ENCODE measurements at regions not wholly inside any gene's neighbourhood (a gene's known extent, or its start where the extent isn't known, plus 50 kb on each side); places are given as distances from the start of the nearest gene placed in this dataset.
"Not testable (repeated sequence)": the region's sequence is repeated elsewhere in the genome, so short reads cannot be mapped to it uniquely, and the experiment has no call there.

GRCh38 chr22:35158336-35158735 lies 92.4 kb downstream of the ISX start:
- H3K4me1 ChIP-seq (ENCODE audit: control insufficient read depth, extremely low read depth, insufficient read depth, low read length): no peaks in the 10 kb centered on the region
- H3K27me3 ChIP-seq (ENCODE audit: control insufficient read depth, insufficient read depth, low read length): no peaks in the 10 kb centered on the region
- H3K4me2 ChIP-seq (ENCODE audit: extremely low read depth, insufficient read depth, low read length): no peak overlapping the region
- DNase-seq (ENCODE audit: low read depth in 2 of 2): no peak
- H3K79me2 ChIP-seq (ENCODE audit: control insufficient read depth, insufficient read depth, low read length): no peaks in the 10 kb centered on the region
- no peak overlapping the region for H3K4me3 ChIP-seq (replicated peaks in 1 of 4; ENCODE audit: control extremely low read depth in 1 of 4, insufficient read depth in 1 of 4, low read depth in 3 of 4, low read length in 4 of 4)
- H3K9me3 ChIP-seq (ENCODE audit: control insufficient read depth, insufficient read depth, low read depth, low read length): no peaks in the 10 kb centered on the region
- no peak for TF ChIP-seq EZH2 (IDR thresholded peaks at IDR 0.05; ENCODE audit: low read length, missing control alignments)
- TF ChIP-seq, protein P1, sequence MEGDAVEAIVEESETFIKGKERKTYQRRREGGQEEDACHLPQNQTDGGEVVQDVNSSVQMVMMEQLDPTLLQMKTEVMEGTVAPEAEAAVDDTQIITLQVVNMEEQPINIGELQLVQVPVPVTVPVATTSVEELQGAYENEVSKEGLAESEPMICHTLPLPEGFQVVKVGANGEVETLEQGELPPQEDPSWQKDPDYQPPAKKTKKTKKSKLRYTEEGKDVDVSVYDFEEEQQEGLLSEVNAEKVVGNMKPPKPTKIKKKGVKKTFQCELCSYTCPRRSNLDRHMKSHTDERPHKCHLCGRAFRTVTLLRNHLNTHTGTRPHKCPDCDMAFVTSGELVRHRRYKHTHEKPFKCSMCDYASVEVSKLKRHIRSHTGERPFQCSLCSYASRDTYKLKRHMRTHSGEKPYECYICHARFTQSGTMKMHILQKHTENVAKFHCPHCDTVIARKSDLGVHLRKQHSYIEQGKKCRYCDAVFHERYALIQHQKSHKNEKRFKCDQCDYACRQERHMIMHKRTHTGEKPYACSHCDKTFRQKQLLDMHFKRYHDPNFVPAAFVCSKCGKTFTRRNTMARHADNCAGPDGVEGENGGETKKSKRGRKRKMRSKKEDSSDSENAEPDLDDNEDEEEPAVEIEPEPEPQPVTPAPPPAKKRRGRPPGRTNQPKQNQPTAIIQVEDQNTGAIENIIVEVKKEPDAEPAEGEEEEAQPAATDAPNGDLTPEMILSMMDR (conservative IDR thresholded peaks at IDR 0.05 in 1 of 2, IDR thresholded peaks at IDR 0.05 in 1 of 2; ENCODE audit: low read depth in 1 of 2, low read length in 2 of 2): no peak
- H3K36me3 ChIP-seq (ENCODE audit: control insufficient read depth, insufficient read depth, low read length): no peaks in the 10 kb centered on the region
- H4K20me1 ChIP-seq (ENCODE audit: control insufficient read depth, extremely low read depth, insufficient read depth, low read length): no peaks in the 10 kb centered on the region
- H3K27ac ChIP-seq (ENCODE audit: insufficient read depth, low read length): no peak overlapping the region
- H2AFZ ChIP-seq (ENCODE audit: low read length): no peak overlapping the region
- no peak overlapping the region for H3K9ac ChIP-seq (ENCODE audit: insufficient read depth, low read length)

DNA sequence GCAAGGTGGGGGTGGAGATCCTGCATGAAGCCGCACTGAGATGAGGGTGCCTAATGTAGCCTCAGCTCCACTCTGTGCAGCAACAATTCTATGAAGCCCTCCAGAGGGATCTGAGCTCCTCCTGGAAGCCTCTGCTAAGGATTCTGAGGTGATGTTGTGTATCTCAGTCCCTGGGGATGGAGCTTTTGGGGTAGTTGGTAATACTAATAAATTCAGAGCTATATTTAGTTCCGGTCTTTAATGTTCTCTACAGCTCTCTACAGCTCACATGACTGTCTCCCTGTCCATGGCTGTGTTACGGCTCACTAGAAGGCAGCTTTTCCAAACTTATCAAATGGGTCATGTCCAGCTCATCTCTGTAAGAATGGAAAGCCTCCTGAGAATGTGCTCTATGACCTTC lies 93.4 kb downstream of the ISX start:
- Histone ChIP-seq H4K20me1 (ENCODE audit: control insufficient read depth, extremely low read depth, insufficient read depth, low read length) (no peaks in the 10 kb centered on the region), H3K27ac (ENCODE audit: insufficient read depth, low read length) (no peak overlapping the region), H2AFZ (ENCODE audit: low read length) (no peak overlapping the region), H3K9ac (ENCODE audit: insufficient read depth, low read length) (no peak overlapping the region), H3K79me2 (ENCODE audit: control insufficient read depth, insufficient read depth, low read length) (no peaks in the 10 kb centered on the region), H3K4me3 (replicated peaks in 1 of 4; ENCODE audit: control extremely low read depth in 1 of 4, insufficient read depth in 1 of 4, low read depth in 3 of 4, low read length in 4 of 4) (no peak overlapping the region), H3K27me3 (ENCODE audit: control insufficient read depth, insufficient read depth, low read length) (no peaks in the 10 kb centered on the region), H3K9me3 (ENCODE audit: control insufficient read depth, insufficient read depth, low read depth, low read length) (no peaks in the 10 kb centered on the region), H3K36me3 (ENCODE audit: control insufficient read depth, insufficient read depth, low read length) (no peaks in the 10 kb centered on the region), H3K4me1 (ENCODE audit: control insufficient read depth, extremely low read depth, insufficient read depth, low read length) (no peaks in the 10 kb centered on the region), H3K4me2 (ENCODE audit: extremely low read depth, insufficient read depth, low read length) (no peak overlapping the region)
- TF ChIP-seq, protein P1 (conservative IDR thresholded peaks at IDR 0.05 in 1 of 2, IDR thresholded peaks at IDR 0.05 in 1 of 2; ENCODE audit: low read depth in 1 of 2, low read length in 2 of 2): no peak
- no peak for TF ChIP-seq EZH2 (IDR thresholded peaks at IDR 0.05; ENCODE audit: low read length, missing control alignments)
- DNase-seq (ENCODE audit: low read depth in 2 of 2): no peak

- no peaks in the 10 kb centered on the region for H3K4me1 ChIP-seq (ENCODE audit: control insufficient read depth, extremely low read depth, insufficient read depth, low read length)
- H3K9me3 ChIP-seq (ENCODE audit: control insufficient read depth, insufficient read depth, low read depth, low read length): no peaks in the 10 kb centered on the region
- no peaks in the 10 kb centered on the region for H4K20me1 ChIP-seq (ENCODE audit: control insufficient read depth, extremely low read depth, insufficient read depth, low read length)
- H3K27me3 ChIP-seq (ENCODE audit: control insufficient read depth, insufficient read depth, low read length): no peaks in the 10 kb centered on the region
- no peaks in the 10 kb centered on the region for H3K79me2 ChIP-seq (ENCODE audit: control insufficient read depth, insufficient read depth, low read length)
- H3K9ac ChIP-seq (ENCODE audit: insufficient read depth, low read length): no peak overlapping the region
- TF ChIP-seq, protein P1 (conservative IDR thresholded peaks at IDR 0.05 in 1 of 2, IDR thresholded peaks at IDR 0.05 in 1 of 2; ENCODE audit: low read depth in 1 of 2, low read length in 2 of 2): no peak
- TF ChIP-seq EZH2 (IDR thresholded peaks at IDR 0.05; ENCODE audit: low read length, missing control alignments): no peak
- H3K27ac ChIP-seq (ENCODE audit: insufficient read depth, low read length): no peak overlapping the region
- no peak for DNase-seq (ENCODE audit: low read depth in 2 of 2)
- H3K36me3 ChIP-seq (ENCODE audit: control insufficient read depth, insufficient read depth, low read length): no peaks in the 10 kb centered on the region
- no peak overlapping the region for H3K4me3 ChIP-seq (replicated peaks in 1 of 4; ENCODE audit: control extremely low read depth in 1 of 4, insufficient read depth in 1 of 4, low read depth in 3 of 4, low read length in 4 of 4)
- no peak overlapping the region for H3K4me2 ChIP-seq (ENCODE audit: extremely low read depth, insufficient read depth, low read length)
- no peak overlapping the region for H2AFZ ChIP-seq (ENCODE audit: low read length)
Measured at GRCh38 chr22:35160268-35160667, 94.3 kb downstream of the ISX start.

DNA sequence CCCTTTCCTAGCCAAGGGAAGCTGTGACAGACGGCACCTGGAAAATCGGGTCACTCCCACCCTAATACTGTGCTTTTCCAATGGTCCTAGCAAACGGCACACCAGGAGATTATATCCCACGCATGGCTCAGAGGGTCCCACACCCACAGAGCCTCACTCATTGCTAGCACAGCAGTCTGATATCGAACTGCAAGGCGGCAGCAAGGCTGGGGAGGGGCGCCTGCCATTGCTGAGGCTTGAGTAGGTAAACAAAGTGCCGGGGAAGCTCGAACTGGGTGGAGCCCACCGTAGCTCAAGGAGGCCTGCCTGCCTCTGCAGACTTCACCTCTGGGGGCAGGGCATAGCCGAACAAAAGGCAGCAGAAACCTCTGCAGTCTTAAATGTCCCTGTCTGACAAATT lies 91.4 kb upstream of the HMGXB4 start:
- not testable (repeated sequence) for H3K4me1 ChIP-seq (ENCODE audit: control insufficient read depth, extremely low read depth, insufficient read depth, low read length); H3K9ac ChIP-seq (ENCODE audit: insufficient read depth, low read length); H3K4me3 ChIP-seq (replicated peaks in 1 of 4; ENCODE audit: control extremely low read depth in 1 of 4, insufficient read depth in 1 of 4, low read depth in 3 of 4, low read length in 4 of 4); H3K27me3 ChIP-seq (ENCODE audit: control insufficient read depth, insufficient read depth, low read length); H4K20me1 ChIP-seq (ENCODE audit: control insufficient read depth, extremely low read depth, insufficient read depth, low read length); H3K36me3 ChIP-seq (ENCODE audit: control insufficient read depth, insufficient read depth, low read length); H3K9me3 ChIP-seq (ENCODE audit: control insufficient read depth, insufficient read depth, low read depth, low read length); H2AFZ ChIP-seq (ENCODE audit: low read length); H3K4me2 ChIP-seq (ENCODE audit: extremely low read depth, insufficient read depth, low read length); H3K27ac ChIP-seq (ENCODE audit: insufficient read depth, low read length); H3K79me2 ChIP-seq (ENCODE audit: control insufficient read depth, insufficient read depth, low read length); DNase-seq (ENCODE audit: low read depth in 2 of 2)

All from fibroblast of lung (primary cell).